Sigmoid colon (tissue), 6 donors: ENCODE measurements at regions not wholly inside any gene's neighbourhood (a gene's known extent, or its start where the extent isn't known, plus 50 kb on each side); places are given as distances from the start of the nearest gene placed in this dataset.

Experiments used
- DNase-seq: peaks from one replicate; pipeline ENCODE4 v3.0.0-alpha.2; 2019
- H3K27ac ChIP-seq, 4 donors: fragments of 200-600 bp; sonication (generic); one replicate each; pipeline ENCODE4 v1.5.1; 2016 to 2019; ENCODE audit warnings: mild to moderate bottlenecking in 1 of 4
- H3K27me3 ChIP-seq, 3 donors: fragments of 200-600 bp; sonication (generic); one replicate each; pipeline ENCODE4 v1.5.1; 2019; ENCODE audit warnings: mild to moderate bottlenecking in 1 of 3
- H3K36me3 ChIP-seq, 4 donors: fragments of 200-600 bp; sonication (generic); one replicate each; pipeline ENCODE4 v1.5.1; 2016 to 2019
- H3K4me1 ChIP-seq, 4 donors: fragments of 200-600 bp; sonication (generic); one replicate each; pipeline ENCODE4 v1.5.1; 2017 to 2019
- H3K4me3 ChIP-seq, 4 donors: fragments of 200-600 bp; sonication (generic); one replicate each; pipeline ENCODE4 v1.5.1; 2017 to 2019; ENCODE audit warnings: mild to moderate bottlenecking in 2 of 4, moderate library complexity in 1 of 4
- H3K9me3 ChIP-seq, 4 donors: fragments of 200-600 bp in 3 of 4; sonication (generic) in 3 of 4; one replicate each; pipeline versions ENCODE4 v1.5.1 to v1.6.1; 2013 to 2019
- EP300 ChIP-seq, 4 donors: sonication (generic); formaldehyde crosslinking; IDR thresholded peaks; one replicate each; pipeline ENCODE4 v1.6.1; 2017; ENCODE audit warnings: antibody characterized with exemption in 4 of 4
- POLR2A ChIP-seq, 2 donors: fragments of 450-650 bp; IDR thresholded peaks; one replicate each; pipeline ENCODE4 v1.6.1; 2016; ENCODE audit warnings: antibody characterized with exemption in 2 of 2, mild to moderate bottlenecking in 2 of 2, moderate library complexity in 2 of 2
- POLR2AphosphoS5 ChIP-seq, 4 donors: sonication (generic); formaldehyde crosslinking; IDR thresholded peaks; one replicate each; pipeline ENCODE4 v1.6.1; 2017; ENCODE audit warnings: antibody characterized with exemption in 4 of 4
- WGBS, 2 donors: extraction: QIAGEN DNeasy Blood & Tissue Kit; methylation state at CpG; one replicate each; pipeline ENCODE4 v1.1.7; 2013; 5-methylcytosine and 5-hydroxymethylcytosine counted together
- intact Hi-C: fragments of 100-400 bp; cut with DNase I; formaldehyde crosslinking; loops from one replicate; pipeline ENCODE4 v1.15.1; 2023
- TF ChIP-seq, protein P1 (sequence below), 4 experiments: fragments of 450-650 bp in 3 of 4; fragments of 200-600 bp in 1 of 4; IDR thresholded peaks; one replicate each; pipeline ENCODE4 v1.5.1; 2016 to 2019; ENCODE audit warnings: antibody characterized with exemption in 4 of 4, mild to moderate bottlenecking in 3 of 4, moderate library complexity in 2 of 4
- donor health status: healthy with polysubstance abuse.
- donor health status: healthy.

- Histone ChIP-seq H3K36me3 (no peaks in the 10 kb centered on the region), H3K4me1 (no peaks in the 10 kb centered on the region), H3K4me3 (no peak overlapping the region), H3K27ac (no peak overlapping the region), H3K27me3 (no peaks in the 10 kb centered on the region), H3K9me3 (no peaks in the 10 kb centered on the region)
- intact Hi-C loops, result no loop called here
- no peak for DNase-seq
- no peak for TF ChIP-seq POLR2AphosphoS5 (IDR thresholded peaks at IDR 0.05)
- TF ChIP-seq EP300 (IDR thresholded peaks at IDR 0.05), result no peak
- no peak for TF ChIP-seq POLR2A (IDR thresholded peaks at IDR 0.05)
- TF ChIP-seq, protein P1, sequence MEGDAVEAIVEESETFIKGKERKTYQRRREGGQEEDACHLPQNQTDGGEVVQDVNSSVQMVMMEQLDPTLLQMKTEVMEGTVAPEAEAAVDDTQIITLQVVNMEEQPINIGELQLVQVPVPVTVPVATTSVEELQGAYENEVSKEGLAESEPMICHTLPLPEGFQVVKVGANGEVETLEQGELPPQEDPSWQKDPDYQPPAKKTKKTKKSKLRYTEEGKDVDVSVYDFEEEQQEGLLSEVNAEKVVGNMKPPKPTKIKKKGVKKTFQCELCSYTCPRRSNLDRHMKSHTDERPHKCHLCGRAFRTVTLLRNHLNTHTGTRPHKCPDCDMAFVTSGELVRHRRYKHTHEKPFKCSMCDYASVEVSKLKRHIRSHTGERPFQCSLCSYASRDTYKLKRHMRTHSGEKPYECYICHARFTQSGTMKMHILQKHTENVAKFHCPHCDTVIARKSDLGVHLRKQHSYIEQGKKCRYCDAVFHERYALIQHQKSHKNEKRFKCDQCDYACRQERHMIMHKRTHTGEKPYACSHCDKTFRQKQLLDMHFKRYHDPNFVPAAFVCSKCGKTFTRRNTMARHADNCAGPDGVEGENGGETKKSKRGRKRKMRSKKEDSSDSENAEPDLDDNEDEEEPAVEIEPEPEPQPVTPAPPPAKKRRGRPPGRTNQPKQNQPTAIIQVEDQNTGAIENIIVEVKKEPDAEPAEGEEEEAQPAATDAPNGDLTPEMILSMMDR (IDR thresholded peaks at IDR 0.05), result no peak
- 43 to 62% methylated on average over 2 of the region's 2 CpGs for WGBS, 2 donors
Measured at GRCh38 chr2:225340923-225341322, 58.6 kb upstream of the NYAP2 start.

DNA sequence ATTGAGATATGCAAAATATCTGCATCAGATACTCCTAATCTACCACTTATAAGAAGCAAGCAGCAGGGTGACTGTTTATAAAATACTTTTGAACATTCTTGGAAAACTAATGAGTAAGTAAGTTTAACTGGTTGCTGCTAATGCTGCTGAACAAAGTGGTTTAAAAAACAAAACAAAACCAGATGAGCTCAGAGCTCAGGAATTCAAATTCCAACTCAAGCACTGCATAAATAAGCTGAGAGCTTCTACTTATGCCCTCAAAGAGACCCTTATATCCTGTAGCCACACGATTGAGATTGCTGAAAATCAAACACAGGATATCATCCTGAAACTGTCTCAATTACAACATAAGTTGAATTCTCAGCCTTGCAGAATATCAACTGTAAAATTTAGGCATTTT lies 62.3 kb upstream of the NYAP2 start:
- 6 to 13% methylated on average over 1 of the region's 1 CpG for WGBS, 2 donors
- intact Hi-C loops, result no loop called here
- H3K9me3 ChIP-seq, result no peaks in the 10 kb centered on the region
- H3K27me3 ChIP-seq, result no peaks in the 10 kb centered on the region
- DNase-seq, result no peak
- TF ChIP-seq POLR2A (IDR thresholded peaks at IDR 0.05) (no peak), POLR2AphosphoS5 (IDR thresholded peaks at IDR 0.05) (no peak), EP300 (IDR thresholded peaks at IDR 0.05) (no peak)
- TF ChIP-seq, protein P1 (IDR thresholded peaks at IDR 0.05), result no peak
- H3K27ac ChIP-seq, result no peak overlapping the region
- H3K36me3 ChIP-seq, result no peaks in the 10 kb centered on the region
- H3K4me3 ChIP-seq, result no peak overlapping the region
- H3K4me1 ChIP-seq, result no peaks in the 10 kb centered on the region

- no peaks in the 10 kb centered on the region for H3K27me3 ChIP-seq
- H3K4me1 ChIP-seq, result no peaks in the 10 kb centered on the region
- intact Hi-C loops, result no loop called here
- H3K9me3 ChIP-seq, result no peaks in the 10 kb centered on the region
- H3K27ac ChIP-seq, result no peak overlapping the region
- H3K4me3 ChIP-seq, result no peak overlapping the region
- TF ChIP-seq POLR2AphosphoS5 (IDR thresholded peaks at IDR 0.05) (no peak), EP300 (IDR thresholded peaks at IDR 0.05) (no peak), POLR2A (IDR thresholded peaks at IDR 0.05) (no peak)
- TF ChIP-seq, protein P1 (IDR thresholded peaks at IDR 0.05), result no peak
- H3K36me3 ChIP-seq, result no peaks in the 10 kb centered on the region
- DNase-seq, result no peak
- 22 to 55% methylated on average over 4 of the region's 4 CpGs for WGBS, 2 donors
Measured at GRCh38 chr2:225334514-225334913, 65.0 kb upstream of the NYAP2 start.

DNA sequence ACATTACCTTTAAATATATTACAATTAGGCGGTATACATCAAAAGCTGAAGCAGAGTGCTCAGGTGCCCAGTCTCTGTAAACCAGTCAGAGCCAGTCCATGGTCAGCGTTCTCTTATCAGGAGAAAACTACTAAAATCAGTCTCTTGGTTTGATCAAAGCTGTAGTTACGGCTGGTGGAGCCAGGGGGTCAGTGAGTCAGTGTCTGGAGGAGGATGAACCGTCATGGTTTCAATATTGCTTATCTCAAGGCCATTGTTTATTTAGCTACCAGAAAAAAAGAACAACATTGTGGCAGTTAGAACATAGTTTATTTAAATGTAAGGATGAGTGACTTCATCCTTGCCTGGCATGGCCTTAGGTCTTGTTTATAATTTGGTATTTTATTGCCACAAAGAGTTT lies 71.3 kb upstream of the NYAP2 start:
- intact Hi-C loops, result no loop called here
- DNase-seq, result no peak
- 31 to 58% methylated on average over 4 of the region's 4 CpGs for WGBS, 2 donors
- H3K4me3 ChIP-seq, result no peak overlapping the region
- no peaks in the 10 kb centered on the region for H3K9me3 ChIP-seq
- H3K36me3 ChIP-seq, result no peaks in the 10 kb centered on the region
- no peak overlapping the region for H3K27ac ChIP-seq
- TF ChIP-seq, protein P1 (IDR thresholded peaks at IDR 0.05), result no peak
- no peak for TF ChIP-seq EP300 (IDR thresholded peaks at IDR 0.05)
- no peak for TF ChIP-seq POLR2AphosphoS5 (IDR thresholded peaks at IDR 0.05)
- H3K4me1 ChIP-seq, result no peaks in the 10 kb centered on the region
- H3K27me3 ChIP-seq, result no peaks in the 10 kb centered on the region

GRCh38 chr2:225326969-225327368 lies 72.5 kb upstream of the NYAP2 start:
- no peak for TF ChIP-seq POLR2A (IDR thresholded peaks at IDR 0.05)
- no peak overlapping the region for H3K27ac ChIP-seq
- intact Hi-C loops, result no loop called here
- WGBS, 2 donors, result 78 to 79% methylated on average over 1 of the region's 1 CpG
- DNase-seq, result no peak
- H3K4me1 ChIP-seq, result no peaks in the 10 kb centered on the region
- H3K36me3 ChIP-seq, result no peaks in the 10 kb centered on the region
- H3K27me3 ChIP-seq, result no peaks in the 10 kb centered on the region
- no peak overlapping the region for H3K4me3 ChIP-seq
- H3K9me3 ChIP-seq, result no peaks in the 10 kb centered on the region
